ENCODE measurements at regions not wholly inside any gene's neighbourhood (a gene's known extent, or its start where the extent isn't known, plus 50 kb on each side); places are given as distances from the start of the nearest gene placed in this dataset.

DNA sequence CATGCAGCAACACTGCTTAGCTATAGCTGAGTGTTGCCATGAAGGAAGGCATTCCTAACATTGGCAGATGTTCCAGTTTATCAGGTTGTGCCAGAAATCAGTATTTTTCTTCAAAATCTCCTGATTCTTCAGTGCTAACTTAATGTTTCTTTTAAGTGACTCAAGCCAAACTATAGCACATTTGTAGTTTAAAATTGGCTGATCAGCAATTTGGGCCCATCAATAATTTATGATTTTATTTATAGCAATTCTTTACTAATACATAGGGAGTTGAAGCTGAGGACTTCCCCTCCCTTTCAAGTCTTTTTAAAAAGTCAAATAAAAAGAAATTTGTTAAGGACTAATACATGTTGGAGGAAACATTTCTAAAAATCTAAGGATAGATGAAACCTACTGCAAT, 383.8 kb upstream of the KHDRBS2 start:
- no peak for DNase-seq

DNA sequence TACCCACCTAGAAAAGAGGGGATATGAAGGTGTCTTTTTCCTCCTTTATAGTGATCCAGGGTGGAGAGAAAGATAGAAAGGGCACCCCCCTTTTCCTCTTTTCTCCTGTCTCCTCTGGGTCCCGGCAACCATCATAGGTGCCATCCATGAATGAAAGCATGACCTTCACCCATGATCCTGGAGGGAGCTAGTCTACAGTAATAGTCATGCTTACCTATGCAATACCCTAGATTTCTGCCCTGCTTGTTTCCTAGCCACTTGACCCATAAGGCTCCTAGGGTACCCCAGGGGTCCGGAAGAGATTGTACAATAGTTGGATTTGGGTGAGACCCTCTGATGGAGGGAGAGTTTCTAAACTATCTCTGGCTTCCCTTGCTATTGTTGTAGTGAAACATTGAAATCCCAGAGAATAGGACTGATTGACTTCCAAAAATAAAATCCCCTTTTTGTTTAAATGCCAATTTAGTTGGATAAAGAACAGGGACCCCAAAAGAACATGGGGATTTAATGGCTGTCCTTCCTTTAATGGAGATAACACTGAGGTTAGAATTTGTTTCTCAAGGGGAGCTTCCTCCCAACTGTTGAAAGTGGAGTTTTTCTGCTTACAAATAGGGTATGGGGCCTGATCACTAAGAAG, 366.8 kb upstream of the KHDRBS2 start:
- no peak for DNase-seq

DNA sequence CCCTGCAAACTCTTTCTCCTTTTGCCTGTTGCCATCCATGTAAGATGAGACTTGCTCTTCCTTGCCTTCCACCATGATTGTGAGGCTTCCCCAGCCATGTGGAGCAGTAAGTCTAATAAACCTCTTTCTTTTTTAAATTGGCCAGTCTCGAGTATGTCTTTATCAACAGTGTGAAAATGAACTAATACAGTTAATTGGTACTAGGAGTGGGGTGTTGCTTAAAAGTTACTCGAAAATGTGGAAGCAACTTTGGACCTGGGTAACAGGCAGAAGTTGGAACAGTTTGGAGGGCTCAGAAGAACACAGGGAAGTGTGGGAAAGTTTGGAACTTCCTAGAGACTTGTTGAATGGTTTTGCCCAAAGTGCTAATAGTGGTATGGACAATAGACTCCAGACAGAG, 359.2 kb upstream of the KHDRBS2 start:
- no peak for DNase-seq

DNA sequence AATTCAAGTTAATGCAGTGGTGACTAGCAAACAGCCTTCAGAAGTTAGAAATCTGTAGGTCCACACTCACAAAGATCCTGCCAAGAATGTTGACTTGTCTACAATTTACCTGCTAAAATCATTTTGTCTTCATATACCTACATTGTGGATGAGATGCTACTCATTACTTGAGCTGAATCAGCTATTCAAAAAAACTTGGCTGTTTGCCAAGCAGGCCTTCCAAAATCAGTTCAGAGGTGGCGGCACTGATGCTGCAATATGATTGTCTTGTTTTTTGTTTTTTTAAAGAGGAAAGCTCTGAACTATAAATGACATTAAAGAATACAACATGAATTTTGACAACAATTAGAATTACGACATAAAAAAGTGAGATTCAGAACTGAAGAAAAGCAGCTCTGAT, 354.7 kb upstream of the KHDRBS2 start:
- DNase-seq = no peak

DNA sequence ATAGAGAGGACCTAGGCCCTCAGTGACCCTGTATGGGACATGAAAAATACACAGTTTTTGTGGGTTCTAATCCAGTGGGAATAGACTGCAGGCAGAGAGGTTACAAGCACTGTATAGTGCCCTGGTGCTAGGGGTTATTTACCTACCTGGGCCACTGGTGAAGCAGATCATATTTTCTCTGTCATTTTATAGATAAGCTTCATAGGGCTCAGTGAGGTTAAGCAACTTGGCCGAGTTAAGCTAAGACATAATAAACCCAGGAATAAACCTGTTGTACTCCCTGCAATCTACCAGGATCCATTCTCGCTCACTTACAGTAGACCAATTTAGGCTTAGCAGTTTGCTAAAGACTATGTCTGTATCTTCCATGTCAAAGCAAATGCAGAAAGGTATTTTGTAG, 340.6 kb upstream of the KHDRBS2 start:
- DNase-seq = no peak

DNA sequence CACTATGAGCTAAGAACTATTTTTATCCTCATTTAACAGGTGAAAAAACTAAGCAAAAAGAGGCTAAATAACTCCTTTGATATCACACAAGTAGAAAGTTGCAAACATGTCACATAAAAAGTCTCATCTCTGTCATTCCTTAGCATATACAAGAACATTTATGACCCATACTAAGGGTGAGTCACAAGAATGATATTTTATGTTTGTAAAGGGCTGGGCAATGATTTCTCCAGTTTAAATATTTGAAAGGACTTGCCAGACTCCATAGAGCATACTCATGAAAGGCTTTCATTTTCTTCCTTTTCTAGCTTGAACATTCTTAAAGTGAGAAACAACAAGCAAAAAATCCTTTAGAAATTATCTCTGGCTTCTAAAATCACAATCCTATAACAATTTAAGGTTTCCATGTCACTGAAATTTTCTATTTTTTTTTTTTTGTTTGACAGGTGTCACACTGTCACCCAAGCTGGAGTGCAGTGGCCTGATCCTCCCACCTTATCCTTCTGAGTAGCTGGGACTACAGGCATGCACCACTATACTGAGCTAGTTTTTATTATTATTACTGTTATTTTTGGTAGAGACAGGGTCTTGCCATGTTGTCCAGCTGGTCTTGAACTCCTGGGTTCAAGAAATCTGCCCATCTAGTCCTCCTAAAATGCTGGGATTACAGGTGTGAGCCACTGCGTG, 338.0 kb upstream of the KHDRBS2 start:
- DNase-seq = no peak

DNA sequence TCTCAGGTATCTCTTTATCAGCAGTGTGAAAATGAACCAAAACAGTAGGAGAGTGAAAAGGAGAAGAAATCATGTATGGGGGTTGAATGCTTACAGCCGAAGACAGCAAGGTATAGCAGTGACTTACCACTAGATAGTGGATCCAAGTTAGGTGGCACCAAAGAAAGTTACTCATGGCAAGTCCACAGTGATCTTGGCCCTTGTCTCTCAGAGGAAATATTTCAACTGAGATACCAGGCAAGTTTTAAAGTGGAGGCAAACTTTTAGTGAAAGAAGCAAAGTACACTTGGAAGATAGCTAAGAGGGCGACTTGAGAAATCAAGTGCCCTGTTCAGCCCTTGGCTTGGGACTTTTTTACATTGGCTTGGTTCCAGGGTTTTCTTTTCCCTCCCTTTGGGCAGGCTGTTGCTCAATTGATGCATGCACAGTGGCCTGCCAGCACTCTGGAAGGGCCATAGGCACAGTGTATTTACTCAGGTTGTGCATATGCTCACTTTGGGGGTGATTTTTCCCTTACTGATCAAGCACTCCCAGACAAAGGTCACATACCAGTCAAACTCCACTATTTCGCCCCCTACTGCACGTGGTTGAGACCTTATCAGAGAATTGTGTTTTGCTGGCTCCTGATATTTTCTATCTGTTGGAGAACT, 329.5 kb upstream of the KHDRBS2 start:
- DNase-seq = no peak

DNA sequence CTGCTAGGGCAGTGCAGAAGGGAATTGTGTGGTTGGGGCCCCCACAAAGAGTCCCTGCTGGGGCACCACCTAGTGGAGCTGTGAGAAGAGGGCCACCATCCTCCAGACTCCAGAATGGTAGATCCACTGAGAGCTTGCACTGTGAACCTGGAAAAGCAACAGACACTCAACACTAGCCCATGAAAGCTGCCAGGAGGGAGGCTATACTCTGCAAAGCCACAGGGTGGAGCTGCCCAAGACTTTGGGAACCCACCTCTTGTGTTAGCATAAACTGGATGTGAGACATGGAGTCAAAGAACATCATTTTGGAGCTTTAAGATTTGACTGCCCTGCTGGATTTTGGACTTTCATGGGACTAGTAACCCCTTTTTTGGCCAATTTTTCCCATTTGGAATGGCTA, 328.4 kb upstream of the KHDRBS2 start:
- no peak for DNase-seq

DNA sequence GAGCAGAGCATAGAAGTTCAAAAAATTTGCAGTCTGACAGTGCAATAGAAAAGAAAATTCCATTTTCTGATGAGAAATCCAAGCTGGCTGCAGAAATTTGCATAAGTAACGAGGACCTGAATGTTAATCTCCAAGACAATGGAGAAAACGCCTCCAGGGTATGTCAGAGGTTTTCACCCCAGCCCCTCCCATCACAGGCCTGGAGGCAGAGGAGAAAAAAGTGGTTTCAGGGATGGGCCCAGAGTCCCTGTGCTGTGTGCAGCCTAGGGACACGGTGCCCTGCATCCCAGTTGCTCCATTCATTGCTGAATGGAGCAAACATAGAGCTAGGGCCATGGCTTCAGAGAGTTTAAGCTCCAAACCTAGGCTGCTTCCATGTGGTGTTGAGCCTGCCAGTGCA, 327.9 kb upstream of the KHDRBS2 start:
- no peak for DNase-seq

DNA sequence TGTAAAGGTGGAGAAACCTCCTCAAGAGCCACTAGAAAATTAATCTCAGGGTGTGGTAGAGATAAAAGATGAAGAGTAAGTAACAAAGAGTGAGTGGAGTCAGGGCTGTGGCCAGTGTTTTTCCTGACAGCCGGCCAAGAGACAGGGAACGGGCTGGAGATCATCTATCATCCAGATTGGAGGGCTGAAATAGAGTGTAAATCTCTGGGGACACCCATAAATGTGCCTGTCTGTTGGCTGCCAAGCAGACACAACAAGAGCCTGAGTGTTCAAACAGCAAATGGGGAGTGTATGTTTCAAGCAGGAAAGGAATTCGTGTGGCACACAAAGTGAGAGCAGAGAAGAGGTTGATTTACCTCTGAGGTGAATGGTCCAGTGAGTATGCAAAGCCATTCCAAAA, 326.4 kb upstream of the KHDRBS2 start:
- DNase-seq = no peak

DNA sequence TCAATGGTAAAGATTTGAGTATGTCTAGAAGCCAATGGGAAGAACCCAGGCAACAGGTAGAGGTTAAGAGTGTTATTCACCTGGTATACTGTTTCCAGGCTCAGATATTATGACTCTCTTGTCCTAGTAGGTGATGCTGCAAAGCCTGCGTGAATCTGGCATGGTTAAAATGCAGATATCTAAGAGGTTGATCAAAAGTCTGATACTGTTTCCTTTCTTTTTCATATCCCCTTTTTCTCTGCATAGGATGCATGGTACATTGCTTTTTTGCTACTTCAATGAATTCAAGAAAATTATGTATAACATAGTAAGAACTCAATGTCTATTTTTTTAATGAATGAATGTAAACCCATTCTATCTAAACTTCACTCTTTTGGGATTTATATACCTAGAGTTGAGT, 284.3 kb upstream of the KHDRBS2 start:
- DNase-seq = no peak

DNA sequence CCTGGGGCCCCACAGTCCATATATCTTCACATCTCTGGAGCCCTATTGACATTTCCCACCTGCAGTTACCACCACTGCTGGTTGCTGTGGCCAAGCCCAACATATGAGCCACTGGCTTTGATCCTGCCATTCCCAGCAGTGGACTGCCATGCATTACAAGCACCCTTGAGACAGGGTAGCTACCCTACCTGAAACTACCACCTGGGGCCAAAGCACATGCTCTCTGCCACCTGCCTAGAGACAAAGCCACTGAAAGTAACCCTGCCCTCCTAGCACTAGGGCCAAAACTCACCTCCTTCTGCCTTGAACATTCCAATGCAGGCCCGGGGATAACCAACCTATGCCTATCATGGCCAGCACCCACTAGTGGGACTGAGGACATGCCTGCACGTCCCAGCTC, 255.5 kb upstream of the KHDRBS2 start:
- DNase-seq = no peak

DNA sequence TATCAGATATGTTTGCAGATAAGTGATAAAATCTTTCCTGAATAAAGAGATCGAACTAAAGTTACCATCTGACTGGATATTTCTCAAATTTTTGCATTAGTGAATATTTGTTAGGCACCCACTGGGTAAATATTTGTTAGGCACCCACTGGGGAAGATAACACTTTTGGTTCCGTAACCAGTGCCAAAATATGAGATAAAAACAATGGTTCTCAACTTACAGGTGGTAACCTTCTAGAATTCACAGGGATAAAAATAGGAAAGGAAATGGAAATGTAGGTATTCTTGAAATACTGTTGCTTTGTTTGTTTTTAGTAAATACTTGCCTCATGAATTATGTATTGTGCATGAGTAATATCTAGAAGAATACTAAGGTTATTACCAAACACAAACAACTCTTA, 245.0 kb upstream of the KHDRBS2 start:
- DNase-seq = no peak

DNA sequence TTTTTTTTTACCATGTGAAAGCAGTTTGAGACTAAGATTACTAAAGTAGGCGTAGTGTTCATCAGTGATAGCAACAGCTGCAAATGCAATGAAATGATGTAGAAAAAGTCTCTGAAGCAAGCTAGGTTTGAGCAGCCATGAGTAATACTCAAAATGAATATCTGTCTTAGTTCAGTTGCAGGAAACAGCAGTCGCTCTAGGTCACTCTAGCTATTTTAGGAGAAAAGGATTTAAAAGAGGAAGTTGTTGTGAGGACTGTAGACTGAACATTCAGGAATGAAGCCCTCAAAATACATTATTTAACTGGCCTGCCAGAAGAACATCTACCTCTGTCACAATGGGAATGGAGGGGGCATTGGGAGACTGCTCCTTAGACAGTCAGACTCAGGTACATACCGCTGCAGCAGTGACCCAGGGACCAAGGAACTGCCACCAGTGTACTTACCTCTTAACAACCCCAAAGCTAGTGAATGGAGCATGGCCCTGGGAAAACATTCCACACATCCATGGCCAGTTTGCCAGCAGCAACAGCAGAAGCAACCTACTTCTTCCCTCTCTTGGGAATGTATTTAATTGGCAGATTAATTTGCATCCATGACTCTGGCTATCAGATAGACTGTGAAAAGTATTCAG, 243.0 kb upstream of the KHDRBS2 start:
- no peak for DNase-seq

DNA sequence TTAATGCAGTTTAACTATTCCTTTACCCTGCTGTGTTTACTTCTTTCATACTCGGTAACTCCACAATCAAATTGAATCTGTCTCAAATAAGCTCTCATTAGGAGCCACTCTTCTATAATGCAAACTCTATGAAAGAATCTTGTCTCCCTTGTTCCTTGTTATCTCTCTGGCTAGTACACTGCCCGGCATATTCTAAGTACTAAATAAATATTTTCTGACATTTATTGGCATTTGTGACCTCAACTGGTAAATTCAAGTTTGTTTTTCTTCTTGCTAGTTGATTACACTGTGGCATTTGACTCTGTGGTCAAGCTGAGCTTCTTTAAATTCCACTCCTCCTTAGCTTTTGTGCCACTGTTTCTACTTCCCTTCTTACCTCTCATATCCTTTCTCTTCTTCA, 237.6 kb upstream of the KHDRBS2 start:
- no peak for DNase-seq

DNA sequence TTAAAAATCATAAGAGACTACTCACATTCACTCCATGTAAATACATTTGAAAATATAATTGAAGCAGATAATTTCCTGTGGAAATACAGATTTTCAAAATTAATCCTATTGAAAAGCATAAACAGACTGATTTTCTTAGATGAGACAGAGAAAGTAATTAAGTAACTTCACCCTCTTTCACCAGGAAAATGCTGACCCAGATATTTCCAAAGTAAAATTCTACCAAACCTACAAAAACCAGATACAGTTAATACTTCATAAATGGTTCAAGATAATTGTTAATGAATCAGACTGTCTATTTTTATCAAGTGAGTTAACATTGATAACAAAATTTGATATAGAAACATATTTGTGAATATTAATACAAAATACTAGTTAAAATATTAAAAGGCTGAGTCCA, 233.5 kb upstream of the KHDRBS2 start:
- DNase-seq = no peak

DNA sequence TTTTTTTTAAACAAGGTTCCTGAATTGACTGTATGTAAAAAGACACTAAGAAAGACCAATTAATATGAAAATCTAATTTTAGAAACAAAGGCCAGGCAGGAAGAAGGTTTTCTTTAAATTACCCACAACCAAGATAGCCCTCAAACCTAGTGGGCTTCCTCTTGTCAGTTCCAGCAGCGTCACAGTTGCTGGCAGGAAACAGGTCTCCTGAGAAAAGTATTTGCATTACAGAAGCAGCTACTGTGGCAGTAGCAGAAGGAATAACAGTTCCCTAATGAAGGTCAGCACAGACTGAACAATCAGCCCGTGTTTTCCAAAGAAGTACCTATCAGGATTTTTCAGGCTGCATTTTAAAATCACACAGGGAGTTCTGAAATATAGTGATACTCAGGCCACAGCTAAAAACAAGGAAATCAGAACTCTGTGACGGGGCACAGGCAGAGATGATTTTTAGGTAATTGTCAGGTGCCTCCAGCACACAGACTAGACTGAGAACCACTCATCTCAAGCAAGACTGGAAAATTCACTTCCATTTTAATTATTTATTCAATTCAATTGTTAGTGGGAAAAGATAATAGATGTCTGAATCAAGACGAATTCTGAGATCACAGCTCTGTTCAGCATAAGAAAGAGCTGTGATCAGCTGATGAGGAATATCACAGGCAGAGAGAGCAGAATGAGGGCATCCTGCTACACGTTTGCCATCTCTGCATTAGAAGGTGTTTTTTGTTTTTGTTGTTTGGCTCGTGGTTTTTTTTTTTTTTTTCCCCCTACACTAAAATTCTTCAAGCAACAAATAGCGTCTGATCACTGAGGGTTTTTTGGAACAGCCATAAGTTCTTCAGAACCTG, 230.5 kb upstream of the KHDRBS2 start:
- no peak for DNase-seq

DNA sequence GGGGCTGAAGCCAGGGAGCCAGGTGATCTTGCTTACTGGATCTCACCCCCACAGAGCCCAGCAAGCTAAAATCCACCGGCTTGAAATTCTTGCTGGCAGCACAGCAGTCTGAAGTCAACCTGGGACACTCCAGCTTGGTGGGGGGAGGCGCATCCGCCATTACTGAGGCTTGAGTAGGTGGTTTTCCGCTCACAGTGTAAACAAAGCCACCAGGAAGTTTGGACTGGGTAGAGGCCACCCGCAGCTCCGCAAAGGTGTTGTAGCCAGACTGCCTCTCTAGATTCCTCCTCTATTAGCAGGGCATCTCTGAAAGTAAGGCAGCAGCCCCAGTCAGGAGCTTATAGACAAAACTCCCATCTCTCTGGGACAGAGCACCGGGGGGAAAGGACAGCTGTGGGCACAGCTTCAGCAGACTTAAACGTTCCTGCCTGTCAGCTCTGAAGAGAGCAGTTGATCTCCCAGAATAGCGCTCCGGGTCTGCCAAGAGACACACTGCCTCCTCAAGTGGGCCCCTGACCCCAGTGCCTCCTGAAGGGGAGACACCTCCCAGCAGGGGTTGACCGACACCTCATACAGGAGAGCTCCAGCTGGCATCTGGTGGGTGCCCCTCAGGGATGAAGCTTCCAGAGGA, 206.3 kb upstream of the KHDRBS2 start:
- no peak for DNase-seq

DNA sequence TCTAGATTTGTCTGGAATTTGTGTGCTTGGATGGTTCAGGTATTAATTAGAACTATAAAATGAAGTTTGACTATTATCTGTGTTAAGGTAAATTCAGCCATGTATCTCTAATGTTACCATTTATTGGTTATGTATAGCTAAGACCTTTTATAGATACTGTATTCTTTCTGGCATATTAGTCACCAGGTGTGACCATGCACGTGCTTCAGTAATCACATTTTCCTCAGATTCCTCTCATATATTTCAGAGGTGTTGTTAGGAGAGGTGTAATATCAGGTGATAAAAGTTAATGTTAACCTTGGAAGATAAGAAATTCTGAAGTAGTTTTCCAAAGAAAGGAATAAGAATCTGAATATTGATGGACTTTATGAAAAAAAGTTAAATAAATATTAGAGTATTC, 194.5 kb upstream of the KHDRBS2 start:
- DNase-seq = no peak

DNA sequence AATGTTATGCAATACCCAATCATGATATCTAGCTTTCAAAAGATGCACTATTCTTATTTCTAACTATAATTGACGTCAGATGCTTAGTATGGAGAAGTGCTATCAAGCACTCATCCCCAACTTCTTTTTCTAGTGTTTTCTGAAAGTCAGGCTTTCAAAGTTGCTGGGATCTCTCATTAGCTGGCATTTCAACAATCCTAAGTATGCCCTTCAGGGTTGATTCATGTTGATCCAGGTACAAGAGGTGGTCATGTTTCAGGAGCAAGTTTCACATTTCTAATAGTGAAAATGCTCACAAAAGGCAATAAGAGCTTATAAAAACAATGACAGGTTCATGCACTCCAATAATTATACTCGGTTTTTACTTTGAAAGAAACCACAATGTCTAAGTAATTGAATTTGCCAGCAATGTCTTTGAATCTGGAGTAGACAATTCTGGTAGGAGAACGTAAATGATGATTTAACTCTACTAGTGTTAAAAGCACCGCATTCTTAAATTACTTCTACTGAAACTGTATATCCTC, 193.7 kb upstream of the KHDRBS2 start:
- no peak for DNase-seq

DNA sequence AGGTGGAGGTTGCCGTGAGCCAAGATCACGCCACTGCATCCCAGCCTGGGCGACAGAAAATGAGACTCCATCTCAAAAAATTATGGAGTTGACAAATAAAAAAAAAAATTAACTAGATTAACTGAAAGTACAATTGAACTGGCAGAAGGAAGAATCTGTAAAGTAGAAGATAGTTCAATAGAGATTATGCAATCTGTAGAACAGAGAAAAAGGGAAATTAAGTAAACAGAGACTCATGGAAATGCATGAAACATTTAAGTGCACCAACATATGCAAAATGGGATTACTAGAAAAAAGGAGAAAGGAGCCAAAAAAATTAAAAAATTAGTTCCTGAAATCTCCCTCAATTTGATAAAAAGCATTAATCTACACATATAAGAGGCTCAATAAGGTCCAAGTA, 188.8 kb upstream of the KHDRBS2 start:
- DNase-seq = no peak

DNA sequence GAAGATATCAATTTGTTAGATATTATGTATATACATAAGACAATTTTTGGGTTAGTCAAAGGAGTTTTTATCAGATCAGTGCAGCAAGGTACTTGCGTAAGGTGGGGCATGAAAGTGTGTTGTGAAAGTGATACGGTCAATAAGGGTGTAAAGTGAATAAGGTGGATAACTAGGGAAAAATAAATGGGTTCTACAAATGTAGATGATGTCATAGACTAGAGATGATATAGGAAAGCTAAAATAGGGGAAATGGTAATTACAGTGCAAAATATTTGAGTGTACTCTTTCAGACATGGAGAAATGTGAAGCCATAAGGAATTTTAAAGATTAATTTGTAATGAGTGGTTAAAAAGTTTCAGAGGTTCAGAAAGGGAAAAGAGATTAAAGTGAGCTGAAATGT, 180.6 kb upstream of the KHDRBS2 start:
- no peak for DNase-seq

DNA sequence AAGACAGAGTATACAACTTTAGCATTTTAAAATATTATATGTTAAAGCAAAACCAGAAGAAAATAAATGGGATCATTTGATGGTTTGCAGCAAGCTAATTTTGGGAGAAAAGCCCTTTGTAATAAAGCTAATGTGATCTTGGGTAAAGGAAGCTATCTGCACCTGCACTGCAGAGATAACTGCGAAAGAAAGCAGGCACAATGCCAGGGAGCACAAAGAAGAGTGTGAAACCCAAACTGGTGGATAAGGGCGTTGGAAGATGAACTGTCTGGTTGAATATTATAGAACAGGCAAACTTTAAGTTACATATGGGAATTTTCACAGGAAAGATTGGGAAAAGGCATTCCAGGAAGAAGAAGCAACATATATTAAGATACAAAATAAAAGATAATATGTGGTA, 179.2 kb upstream of the KHDRBS2 start:
- DNase-seq = no peak
